ENCODE measurements at regions not wholly inside any gene's neighbourhood (a gene's known extent, or its start where the extent isn't known, plus 50 kb on each side); places are given as distances from the start of the nearest gene placed in this dataset.

DNA sequence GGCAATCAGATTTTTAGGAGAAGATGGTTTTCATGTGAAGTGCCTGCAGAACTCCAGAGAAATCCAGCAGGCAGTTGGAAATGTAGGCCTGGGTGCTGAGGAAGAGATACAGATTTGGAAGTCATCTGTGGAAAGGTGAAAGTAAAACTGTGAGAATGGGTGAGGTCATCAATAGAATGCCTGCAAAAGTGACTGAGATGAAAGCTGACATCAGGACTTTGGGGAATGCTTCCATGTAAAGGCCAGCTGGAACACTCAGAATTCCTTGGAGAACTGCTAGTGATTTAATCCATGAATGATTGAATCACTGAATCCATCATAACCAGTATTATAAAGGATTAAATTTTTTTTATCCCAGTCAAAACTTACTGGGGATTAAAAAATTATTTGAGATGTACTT lies 124.5 kb upstream of the GIMD1 start:
- H3K9me3 ChIP-seq = no peaks in the 10 kb centered on the region
- ATAC-seq (no peak), DNase-seq (no peak)
- no peaks in the 10 kb centered on the region for H3K36me3 ChIP-seq
- no peaks in the 10 kb centered on the region for H3K4me1 ChIP-seq
- H3K27me3 ChIP-seq = no peaks in the 10 kb centered on the region
- no peak for TF ChIP-seq POLR2A (IDR thresholded peaks at IDR 0.05)
- TF ChIP-seq CTCF (IDR thresholded peaks at IDR 0.05) = no peak
- H3K4me3 ChIP-seq = no peak overlapping the region
- intact Hi-C loops (cut with DNase I) = no loop called here
- no peak overlapping the region for H3K27ac ChIP-seq

GRCh38 chr4:106486533-106486932 lies 118.0 kb upstream of the GIMD1 start:
- Histone ChIP-seq H3K4me1 (no peaks in the 10 kb centered on the region), H3K4me3 (no peak overlapping the region), H3K9me3 (peaks cover 0 to 7% (median 0%) of the 10 kb centered on the region in 12 donors), H3K36me3 (no peaks in the 10 kb centered on the region), H3K27ac (no peak overlapping the region), H3K27me3 (peaks cover 0 to 10% (median 0%) of the 10 kb centered on the region in 9 donors)
- no peak for ATAC-seq
- TF ChIP-seq CTCF (IDR thresholded peaks at IDR 0.05) (no peak), POLR2A (IDR thresholded peaks at IDR 0.05) (no peak)
- 54 to 58% (median 57%) methylated on average over 2 of the region's 2 CpGs for WGBS, 4 donors
- intact Hi-C loops (cut with DNase I) = loop anchor here in 1 of 10 donors (5.0 kb wide), 1 partner anchor 36 kb away; no protein-coding TSS in a partner anchor
- DNase-seq = no peak

GRCh38 chr4:106481801-106482200 lies 113.2 kb upstream of the GIMD1 start:
- WGBS, 4 donors = 75 to 88% (median 82%) methylated on average over 3 of the region's 3 CpGs
- peaks cover 0 to 7% (median 0%) of the 10 kb centered on the region in 12 donors for H3K9me3 ChIP-seq
- ATAC-seq (no peak), DNase-seq (no peak)
- TF ChIP-seq POLR2A (IDR thresholded peaks at IDR 0.05) = no peak
- no peak for TF ChIP-seq CTCF (IDR thresholded peaks at IDR 0.05)
- no peak overlapping the region for H3K4me3 ChIP-seq
- no peaks in the 10 kb centered on the region for H3K27me3 ChIP-seq
- no peaks in the 10 kb centered on the region for H3K36me3 ChIP-seq
- intact Hi-C loops (cut with DNase I) = no loop called here
- H3K27ac ChIP-seq = no peak overlapping the region
- no peaks in the 10 kb centered on the region for H3K4me1 ChIP-seq

GRCh38 chr4:106478152-106478551 lies 109.6 kb upstream of the GIMD1 start:
- TF ChIP-seq CTCF (IDR thresholded peaks at IDR 0.05) (no peak), POLR2A (IDR thresholded peaks at IDR 0.05) (no peak)
- Histone ChIP-seq H3K36me3 (no peaks in the 10 kb centered on the region), H3K4me3 (no peak overlapping the region), H3K27me3 (no peaks in the 10 kb centered on the region), H3K9me3 (peaks cover 0 to 4% (median 0%) of the 10 kb centered on the region in 12 donors), H3K27ac (no peak overlapping the region), H3K4me1 (no peaks in the 10 kb centered on the region)
- WGBS, 4 donors = 78 to 81% (median 80%) methylated on average over 5 of the region's 5 CpGs
- intact Hi-C loops (cut with DNase I) = no loop called here
- ATAC-seq (no peak), DNase-seq (no peak)
